IgD-negative memory B cell (primary cell): ENCODE measurements at regions not wholly inside any gene's neighbourhood (a gene's known extent, or its start where the extent isn't known, plus 50 kb on each side); places are given as distances from the start of the nearest gene placed in this dataset.
"Not testable (repeated sequence)": the region's sequence is repeated elsewhere in the genome, so short reads cannot be mapped to it uniquely, and the experiment has no call there.

Source experiments
- H3K27ac Mint-ChIP-seq, 3 donors: one replicate each; pipeline ENCODE4 v1.8.0; 2020 to 2022; ENCODE audit warnings: mild to moderate bottlenecking in 3 of 3, mixed read lengths in 3 of 3, moderate library complexity in 1 of 3
- H3K27me3 Mint-ChIP-seq: one replicate; pipeline ENCODE4 v1.8.0; 2021; ENCODE audit warnings: mixed read lengths
- H3K36me3 Mint-ChIP-seq: one replicate; pipeline ENCODE4 v1.8.0; 2020; ENCODE audit warnings: mild to moderate bottlenecking, mixed read lengths
- H3K4me1 Mint-ChIP-seq, 3 donors: one replicate each; pipeline ENCODE4 v1.8.0; 2020 to 2022; ENCODE audit warnings: mixed read lengths in 3 of 3, mild to moderate bottlenecking in 1 of 3
- H3K4me3 Mint-ChIP-seq, 4 donors: one replicate each; pipeline ENCODE4 v1.8.0; 2020 to 2022; ENCODE audit warnings: mild to moderate bottlenecking in 4 of 4, mixed read lengths in 4 of 4, moderate library complexity in 3 of 4
- H3K9me3 Mint-ChIP-seq, 3 donors: one replicate each; pipeline ENCODE4 v1.8.0; 2020 to 2021; ENCODE audit warnings: mixed read lengths in 3 of 3, mild to moderate bottlenecking in 1 of 3

- H3K27me3 Mint-ChIP-seq, H3K4me1 Mint-ChIP-seq, H3K27ac Mint-ChIP-seq, H3K4me3 Mint-ChIP-seq, H3K36me3 Mint-ChIP-seq, H3K9me3 Mint-ChIP-seq: not testable (repeated sequence)
Measured at GRCh38 chr9:66601472-66601871, 299.1 kb upstream of the ZNF658 start.

- not testable (repeated sequence) for H3K27me3 Mint-ChIP-seq, H3K27ac Mint-ChIP-seq, H3K9me3 Mint-ChIP-seq, H3K36me3 Mint-ChIP-seq, H3K4me3 Mint-ChIP-seq, H3K4me1 Mint-ChIP-seq
Measured at GRCh38 chr9:66631521-66632046, 268.9 kb upstream of the ZNF658 start.

DNA sequence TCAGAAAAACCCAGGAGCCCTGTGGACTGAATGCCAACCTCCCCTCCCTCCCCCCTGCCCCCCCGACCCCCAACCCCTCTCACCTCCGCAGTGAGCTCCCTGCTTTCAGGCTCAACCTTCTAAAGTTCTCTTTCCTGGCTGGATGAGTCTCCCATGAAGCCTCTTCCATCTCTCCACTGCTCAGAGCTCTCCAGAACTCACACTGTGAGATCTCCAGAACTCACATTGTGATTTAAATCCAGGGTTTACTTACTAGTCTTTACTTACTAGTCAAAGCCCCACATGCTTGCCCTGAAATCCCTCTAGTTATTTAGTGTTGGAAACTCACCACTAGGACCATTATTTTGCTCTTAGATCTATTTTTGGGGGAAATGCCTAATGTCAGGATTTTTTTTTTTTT, 252.8 kb upstream of the ZNF658 start:
- not testable (repeated sequence) for H3K27ac Mint-ChIP-seq, H3K27me3 Mint-ChIP-seq, H3K9me3 Mint-ChIP-seq, H3K4me1 Mint-ChIP-seq, H3K4me3 Mint-ChIP-seq, H3K36me3 Mint-ChIP-seq

GRCh38 chr9:66690242-66690641, 210.3 kb upstream of the ZNF658 start:
- H3K36me3 Mint-ChIP-seq, H3K4me3 Mint-ChIP-seq, H3K4me1 Mint-ChIP-seq, H3K27ac Mint-ChIP-seq, H3K27me3 Mint-ChIP-seq, H3K9me3 Mint-ChIP-seq: not testable (repeated sequence)

DNA sequence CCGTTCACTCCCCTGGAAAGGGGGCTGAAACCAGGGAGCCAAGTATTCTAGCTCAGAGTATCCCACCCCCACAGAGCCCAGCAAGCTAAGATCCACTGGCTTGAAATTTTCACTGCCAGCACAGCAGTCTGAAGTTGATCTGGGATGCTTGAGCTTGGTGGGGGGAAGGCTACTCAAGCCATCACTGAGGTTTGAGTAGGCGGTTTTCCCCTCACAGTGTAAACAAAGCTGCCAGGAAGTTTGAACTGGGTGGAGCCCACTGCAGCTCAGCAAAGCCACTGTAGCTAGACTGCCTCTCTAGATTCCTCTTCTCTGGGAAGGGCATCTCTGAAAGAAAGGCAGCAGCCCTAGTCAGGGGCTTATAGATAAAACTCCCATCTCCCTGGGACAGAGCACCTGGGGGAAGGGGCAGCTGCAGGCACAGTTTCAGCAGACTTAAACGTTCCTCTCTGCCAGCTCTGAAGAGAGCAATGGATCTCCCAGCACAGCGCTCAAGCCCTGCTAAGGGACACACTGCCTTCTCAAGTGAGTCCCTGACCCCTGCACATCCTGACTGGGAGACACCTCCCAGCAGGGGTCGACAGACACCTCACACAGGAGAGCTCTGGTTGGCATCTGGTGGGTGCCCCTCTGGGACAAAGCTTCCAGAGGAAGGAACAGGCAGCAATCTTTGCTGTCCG, 204.8 kb upstream of the ZNF658 start:
- H3K4me3 Mint-ChIP-seq, H3K9me3 Mint-ChIP-seq, H3K27ac Mint-ChIP-seq, H3K27me3 Mint-ChIP-seq, H3K36me3 Mint-ChIP-seq, H3K4me1 Mint-ChIP-seq: not testable (repeated sequence)

- not testable (repeated sequence) for H3K36me3 Mint-ChIP-seq, H3K27ac Mint-ChIP-seq, H3K27me3 Mint-ChIP-seq, H3K4me1 Mint-ChIP-seq, H3K9me3 Mint-ChIP-seq, H3K4me3 Mint-ChIP-seq
Measured at GRCh38 chr9:66697343-66698065, 203.0 kb upstream of the ZNF658 start.

DNA sequence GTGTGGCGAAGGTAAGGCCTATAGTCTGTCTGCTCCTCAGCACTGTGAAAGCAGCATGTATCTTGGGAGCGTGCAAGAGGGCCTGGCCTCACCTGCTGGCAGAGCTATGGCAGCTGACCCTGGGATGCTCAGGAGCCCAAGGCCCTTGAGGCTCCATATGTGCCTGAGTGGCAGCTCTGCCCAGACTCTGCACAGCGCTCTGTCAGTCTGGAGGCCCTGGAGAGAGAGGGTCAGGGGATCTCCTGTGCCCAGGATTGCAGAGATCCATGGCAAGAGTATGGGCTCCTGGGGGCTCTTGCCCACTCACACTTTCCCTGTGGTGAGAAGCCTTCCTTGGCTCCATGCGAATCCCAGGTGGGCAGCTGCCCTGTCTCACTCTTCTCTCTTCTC, 202.5 kb upstream of the ZNF658 start:
- H3K4me3 Mint-ChIP-seq, H3K4me1 Mint-ChIP-seq, H3K27me3 Mint-ChIP-seq, H3K9me3 Mint-ChIP-seq, H3K27ac Mint-ChIP-seq, H3K36me3 Mint-ChIP-seq: not testable (repeated sequence)

DNA sequence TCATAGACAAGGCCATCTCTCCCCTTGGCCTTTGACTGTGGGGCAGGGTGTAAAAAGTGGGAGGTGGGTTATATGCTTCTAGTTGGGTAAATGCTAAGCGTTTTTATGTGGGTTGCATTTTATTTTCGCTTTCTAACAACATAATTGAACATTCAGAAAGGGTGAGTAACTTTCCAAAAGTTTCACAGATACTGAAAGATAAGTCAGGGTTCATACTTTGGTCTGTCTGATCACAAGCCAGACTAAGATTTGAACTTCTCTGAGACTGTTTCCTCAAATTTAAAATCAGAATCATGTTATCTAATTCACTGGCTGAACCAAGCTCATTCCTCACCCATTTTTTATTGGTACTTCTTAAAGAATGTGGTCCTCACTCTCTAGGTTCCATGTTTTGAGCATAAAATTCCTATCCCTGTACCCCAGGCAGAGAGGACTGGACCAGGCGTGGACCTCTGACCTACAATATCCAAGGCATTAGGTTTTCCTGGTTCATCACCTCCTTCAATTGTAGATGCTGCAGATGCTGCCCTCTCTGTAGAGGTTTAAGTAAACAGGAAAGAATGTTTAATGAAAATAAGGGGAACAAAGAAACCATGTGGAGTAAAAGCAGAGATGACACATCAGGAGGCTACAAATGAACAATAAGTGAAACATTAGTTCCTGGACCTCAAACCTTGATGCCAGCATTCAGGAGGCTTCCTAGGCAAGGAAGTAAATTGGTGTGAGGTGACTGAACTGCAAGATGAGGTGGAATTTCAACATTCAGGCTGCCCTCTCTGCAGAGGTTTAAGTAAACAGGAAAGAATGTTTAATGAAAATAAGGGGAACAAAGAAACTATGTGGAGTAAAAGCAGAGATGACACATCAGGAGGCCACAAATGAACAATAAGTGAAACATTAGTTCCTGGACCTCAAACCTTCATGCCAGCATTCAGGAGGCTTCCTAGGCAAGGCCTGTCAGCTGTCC, 198.8 kb upstream of the ZNF658 start:
- H3K4me1 Mint-ChIP-seq, H3K27me3 Mint-ChIP-seq, H3K27ac Mint-ChIP-seq, H3K36me3 Mint-ChIP-seq, H3K9me3 Mint-ChIP-seq: not testable (repeated sequence)
- H3K4me3 Mint-ChIP-seq: peak overlapping the region in 1 of 4 donors; percentile 70

- H3K27ac Mint-ChIP-seq, H3K27me3 Mint-ChIP-seq, H3K9me3 Mint-ChIP-seq, H3K4me3 Mint-ChIP-seq, H3K36me3 Mint-ChIP-seq, H3K4me1 Mint-ChIP-seq: not testable (repeated sequence)
Measured at GRCh38 chr9:66711553-66711952, 189.0 kb upstream of the ZNF658 start.

DNA sequence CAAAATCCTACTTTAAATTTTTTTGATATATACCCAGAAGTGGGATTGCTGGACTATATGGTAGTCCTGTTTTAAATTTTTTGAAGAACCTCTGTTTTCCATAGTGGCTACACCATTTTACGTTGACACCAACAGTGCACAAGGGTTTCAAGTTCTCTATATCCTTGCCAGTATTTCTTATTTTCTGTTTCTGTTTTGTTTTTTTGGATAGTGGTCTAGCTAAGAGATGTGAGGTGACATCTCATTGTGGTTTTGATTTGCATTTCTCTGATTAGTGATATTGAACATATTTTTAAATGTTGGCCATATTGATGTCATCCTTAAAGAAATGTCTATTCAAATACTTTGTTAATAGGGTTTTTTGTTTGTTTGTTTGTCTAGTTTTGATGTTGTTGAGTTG, 187.7 kb upstream of the ZNF658 start:
- not testable (repeated sequence) for H3K36me3 Mint-ChIP-seq, H3K4me1 Mint-ChIP-seq

GRCh38 chr9:66713552-66713951, 187.0 kb upstream of the ZNF658 start:
- not testable (repeated sequence) for H3K4me3 Mint-ChIP-seq, H3K27ac Mint-ChIP-seq, H3K36me3 Mint-ChIP-seq, H3K27me3 Mint-ChIP-seq, H3K4me1 Mint-ChIP-seq, H3K9me3 Mint-ChIP-seq

More for the DNA sequence above, 187.7 kb upstream of the ZNF658 start:
- not testable (repeated sequence) for H3K27me3 Mint-ChIP-seq, H3K9me3 Mint-ChIP-seq, H3K27ac Mint-ChIP-seq
- peak overlapping the region in 1 of 4 donors; percentile 37 for H3K4me3 Mint-ChIP-seq

- H3K4me1 Mint-ChIP-seq, H3K27me3 Mint-ChIP-seq, H3K27ac Mint-ChIP-seq, H3K4me3 Mint-ChIP-seq, H3K36me3 Mint-ChIP-seq, H3K9me3 Mint-ChIP-seq: not testable (repeated sequence)
Measured at GRCh38 chr9:66720845-66721244, 179.7 kb upstream of the ZNF658 start.

- H3K9me3 Mint-ChIP-seq, H3K27ac Mint-ChIP-seq, H3K36me3 Mint-ChIP-seq, H3K4me3 Mint-ChIP-seq, H3K27me3 Mint-ChIP-seq, H3K4me1 Mint-ChIP-seq: not testable (repeated sequence)
Measured at GRCh38 chr9:66727540-66727939, 173.0 kb upstream of the ZNF658 start.

- not testable (repeated sequence) for H3K36me3 Mint-ChIP-seq, H3K27me3 Mint-ChIP-seq, H3K27ac Mint-ChIP-seq, H3K4me3 Mint-ChIP-seq, H3K9me3 Mint-ChIP-seq, H3K4me1 Mint-ChIP-seq
Measured at GRCh38 chr9:66736686-66737085, 163.8 kb upstream of the ZNF658 start.

- not testable (repeated sequence) for H3K36me3 Mint-ChIP-seq, H3K9me3 Mint-ChIP-seq, H3K27ac Mint-ChIP-seq, H3K27me3 Mint-ChIP-seq, H3K4me3 Mint-ChIP-seq, H3K4me1 Mint-ChIP-seq
Measured at GRCh38 chr9:66738418-66738817, 162.1 kb upstream of the ZNF658 start.

DNA sequence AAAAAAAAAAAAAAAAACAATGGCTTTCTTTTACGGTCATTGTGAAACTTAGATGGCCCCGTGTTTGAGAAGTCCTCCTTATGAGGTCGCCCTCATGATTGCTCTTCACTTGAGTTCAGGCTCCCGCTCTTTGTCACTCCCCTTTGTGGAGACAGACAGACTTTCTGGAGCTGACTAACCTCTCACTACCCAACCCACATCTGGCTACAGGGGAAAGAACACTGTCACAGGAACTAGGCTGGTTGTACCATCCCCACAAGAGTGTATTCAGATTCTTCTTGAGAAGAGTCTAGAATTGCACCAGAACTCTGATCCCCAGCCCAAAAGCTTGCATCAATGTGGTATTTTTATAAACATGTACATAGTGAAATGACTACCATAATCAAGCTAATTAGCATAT, 160.4 kb upstream of the ZNF658 start:
- not testable (repeated sequence) for H3K27me3 Mint-ChIP-seq, H3K27ac Mint-ChIP-seq, H3K4me1 Mint-ChIP-seq, H3K9me3 Mint-ChIP-seq, H3K36me3 Mint-ChIP-seq, H3K4me3 Mint-ChIP-seq
